C4-2B (cell line): ENCODE measurements at regions not wholly inside any gene's neighbourhood (a gene's known extent, or its start where the extent isn't known, plus 50 kb on each side); places are given as distances from the start of the nearest gene placed in this dataset.

Experiments used
- H3K27ac ChIP-seq: fragments of 450-650 bp; 2 replicates; pipeline ENCODE4 v1.5.1; 2017
- CTCF ChIP-seq: fragments of 450-650 bp; conservative IDR thresholded peaks from 2 replicates; pipeline ENCODE4 v1.5.1; 2017; ENCODE audit warnings: mild to moderate bottlenecking
- ZFX ChIP-seq: fragments of 450-650 bp; IDR thresholded peaks from 2 replicates; pipeline ENCODE4 v1.6.1; 2017

GRCh38 chr11:116640641-116641402, 132.0 kb downstream of the BUD13 start:
- TF ChIP-seq CTCF (no peak), ZFX (no peak)
- no peak overlapping the region for H3K27ac ChIP-seq

GRCh38 chr11:116638463-116638862, 134.3 kb downstream of the BUD13 start:
- no peak for TF ChIP-seq CTCF
- no peak for TF ChIP-seq ZFX

GRCh38 chr11:116637766-116638165, 135.0 kb downstream of the BUD13 start:
- no peak overlapping the region for H3K27ac ChIP-seq
- TF ChIP-seq ZFX (no peak), CTCF (no peak)

More at GRCh38 chr11:116638463-116638862, 134.3 kb downstream of the BUD13 start:
- no peak overlapping the region for H3K27ac ChIP-seq

- no peak for TF ChIP-seq ZFX
- no peak for TF ChIP-seq CTCF
- no peak overlapping the region for H3K27ac ChIP-seq
Observed at GRCh38 chr11:116636341-116636929, 136.4 kb downstream of the BUD13 start.

- TF ChIP-seq CTCF: no peak
- no peak for TF ChIP-seq ZFX
Observed at GRCh38 chr11:116631201-116631600, 141.6 kb downstream of the BUD13 start.

GRCh38 chr11:116618461-116618860, 154.3 kb downstream of the BUD13 start:
- TF ChIP-seq ZFX (no peak), CTCF (no peak)
- no peak overlapping the region for H3K27ac ChIP-seq

More at GRCh38 chr11:116631201-116631600, 141.6 kb downstream of the BUD13 start:
- no peak overlapping the region for H3K27ac ChIP-seq

- no peak overlapping the region for H3K27ac ChIP-seq
- TF ChIP-seq CTCF (no peak; the same call in 1 of the 2 replicates), ZFX (no peak)
Observed at GRCh38 chr11:116615211-116615865, 157.4 kb downstream of the BUD13 start.
